ENCODE measurements at regions not wholly inside any gene's neighbourhood (a gene's known extent, or its start where the extent isn't known, plus 50 kb on each side); places are given as distances from the start of the nearest gene placed in this dataset.

DNA sequence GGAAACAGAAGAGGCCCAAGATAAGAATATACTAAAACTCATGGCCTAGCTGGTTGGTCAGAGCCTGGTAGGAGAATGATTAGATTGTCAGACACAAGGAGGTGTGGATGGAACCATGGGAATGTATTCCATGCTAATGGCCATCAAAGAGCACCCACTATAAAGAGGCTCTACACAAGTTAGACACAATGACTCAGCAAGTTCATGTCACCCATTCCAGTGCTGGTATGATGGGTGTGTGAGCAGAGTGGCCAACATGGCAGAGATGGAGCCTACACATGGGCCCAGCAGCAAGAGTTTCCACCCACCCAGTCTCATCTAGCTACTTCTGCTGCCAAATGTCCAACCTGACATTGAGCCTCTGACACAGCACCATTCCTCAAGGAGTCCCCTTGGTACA lies 97.5 kb upstream of the COG2 start:
- no peak for TF ChIP-seq SIN3A (IDR thresholded peaks at IDR 0.05; ENCODE audit: borderline replicate concordance, insufficient read depth, low read length)
- no peak for TF ChIP-seq FOXP2 (optimal IDR thresholded peaks at IDR 0.05; ENCODE audit: borderline replicate concordance, extremely low read depth, extremely low read length, insufficient read depth)

DNA sequence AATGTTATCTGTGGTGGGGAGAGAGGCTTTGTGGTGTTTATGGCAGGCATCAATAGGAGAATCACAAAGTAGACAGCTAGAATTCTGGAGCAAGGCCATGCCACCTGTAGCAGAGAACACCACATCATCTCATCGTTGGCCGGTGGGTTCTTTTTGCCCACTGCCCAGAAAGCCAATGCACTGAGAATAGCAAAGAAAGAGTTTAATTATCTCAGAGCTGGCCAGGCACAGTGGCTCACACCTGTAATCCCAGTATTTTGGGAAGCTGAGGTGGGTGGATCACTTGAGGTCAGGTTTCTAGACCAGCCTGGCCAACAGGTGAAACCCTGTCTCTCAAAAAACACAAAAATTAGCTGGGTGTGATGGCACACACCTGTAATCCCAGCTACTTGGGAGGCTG lies 99.2 kb upstream of the COG2 start:
- TF ChIP-seq POLR2AphosphoS5 (IDR thresholded peaks at IDR 0.05; ENCODE audit: low read depth, low read length) (no peak), TAF1 (IDR thresholded peaks at IDR 0.05; ENCODE audit: borderline replicate concordance, insufficient read depth, low read length) (no peak), FOXP2 (optimal IDR thresholded peaks at IDR 0.05; ENCODE audit: borderline replicate concordance, extremely low read depth, extremely low read length, insufficient read depth) (no peak), SIN3A (IDR thresholded peaks at IDR 0.05; ENCODE audit: borderline replicate concordance, insufficient read depth, low read length) (no peak)
- TF ChIP-seq, protein P1, sequence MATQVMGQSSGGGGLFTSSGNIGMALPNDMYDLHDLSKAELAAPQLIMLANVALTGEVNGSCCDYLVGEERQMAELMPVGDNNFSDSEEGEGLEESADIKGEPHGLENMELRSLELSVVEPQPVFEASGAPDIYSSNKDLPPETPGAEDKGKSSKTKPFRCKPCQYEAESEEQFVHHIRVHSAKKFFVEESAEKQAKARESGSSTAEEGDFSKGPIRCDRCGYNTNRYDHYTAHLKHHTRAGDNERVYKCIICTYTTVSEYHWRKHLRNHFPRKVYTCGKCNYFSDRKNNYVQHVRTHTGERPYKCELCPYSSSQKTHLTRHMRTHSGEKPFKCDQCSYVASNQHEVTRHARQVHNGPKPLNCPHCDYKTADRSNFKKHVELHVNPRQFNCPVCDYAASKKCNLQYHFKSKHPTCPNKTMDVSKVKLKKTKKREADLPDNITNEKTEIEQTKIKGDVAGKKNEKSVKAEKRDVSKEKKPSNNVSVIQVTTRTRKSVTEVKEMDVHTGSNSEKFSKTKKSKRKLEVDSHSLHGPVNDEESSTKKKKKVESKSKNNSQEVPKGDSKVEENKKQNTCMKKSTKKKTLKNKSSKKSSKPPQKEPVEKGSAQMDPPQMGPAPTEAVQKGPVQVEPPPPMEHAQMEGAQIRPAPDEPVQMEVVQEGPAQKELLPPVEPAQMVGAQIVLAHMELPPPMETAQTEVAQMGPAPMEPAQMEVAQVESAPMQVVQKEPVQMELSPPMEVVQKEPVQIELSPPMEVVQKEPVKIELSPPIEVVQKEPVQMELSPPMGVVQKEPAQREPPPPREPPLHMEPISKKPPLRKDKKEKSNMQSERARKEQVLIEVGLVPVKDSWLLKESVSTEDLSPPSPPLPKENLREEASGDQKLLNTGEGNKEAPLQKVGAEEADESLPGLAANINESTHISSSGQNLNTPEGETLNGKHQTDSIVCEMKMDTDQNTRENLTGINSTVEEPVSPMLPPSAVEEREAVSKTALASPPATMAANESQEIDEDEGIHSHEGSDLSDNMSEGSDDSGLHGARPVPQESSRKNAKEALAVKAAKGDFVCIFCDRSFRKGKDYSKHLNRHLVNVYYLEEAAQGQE (IDR thresholded peaks at IDR 0.05; ENCODE audit: insufficient read depth in 1 of 2, low read depth in 2 of 2, low read length in 2 of 2) = no peak

DNA sequence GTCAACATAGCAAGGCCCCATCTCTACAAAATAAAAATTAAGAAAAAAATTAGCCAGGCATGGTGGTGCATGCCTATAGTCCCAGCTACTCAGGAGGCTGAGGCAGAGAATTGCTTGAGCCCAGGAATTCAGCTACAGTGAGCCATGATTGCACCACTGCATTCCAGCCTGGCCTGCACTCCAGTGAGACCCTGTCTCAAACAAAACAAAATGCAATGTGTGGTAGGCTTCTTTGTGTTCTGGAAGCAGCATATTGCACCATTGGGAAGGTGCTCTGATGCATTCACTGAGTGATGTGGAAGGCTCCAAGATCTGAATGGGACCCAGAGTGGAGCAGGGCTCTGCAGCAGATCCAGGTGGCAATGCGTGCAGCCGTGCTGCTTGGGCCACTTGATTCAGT lies 99.6 kb upstream of the COG2 start:
- TF ChIP-seq TAF1 (IDR thresholded peaks at IDR 0.05; ENCODE audit: borderline replicate concordance, insufficient read depth, low read length) (no peak), SIN3A (IDR thresholded peaks at IDR 0.05; ENCODE audit: borderline replicate concordance, insufficient read depth, low read length) (no peak), POLR2AphosphoS5 (IDR thresholded peaks at IDR 0.05; ENCODE audit: low read depth, low read length) (no peak), FOXP2 (optimal IDR thresholded peaks at IDR 0.05; ENCODE audit: borderline replicate concordance, extremely low read depth, extremely low read length, insufficient read depth) (no peak)
- TF ChIP-seq, protein P1 (IDR thresholded peaks at IDR 0.05; ENCODE audit: insufficient read depth in 1 of 2, low read depth in 2 of 2, low read length in 2 of 2) = no peak

DNA sequence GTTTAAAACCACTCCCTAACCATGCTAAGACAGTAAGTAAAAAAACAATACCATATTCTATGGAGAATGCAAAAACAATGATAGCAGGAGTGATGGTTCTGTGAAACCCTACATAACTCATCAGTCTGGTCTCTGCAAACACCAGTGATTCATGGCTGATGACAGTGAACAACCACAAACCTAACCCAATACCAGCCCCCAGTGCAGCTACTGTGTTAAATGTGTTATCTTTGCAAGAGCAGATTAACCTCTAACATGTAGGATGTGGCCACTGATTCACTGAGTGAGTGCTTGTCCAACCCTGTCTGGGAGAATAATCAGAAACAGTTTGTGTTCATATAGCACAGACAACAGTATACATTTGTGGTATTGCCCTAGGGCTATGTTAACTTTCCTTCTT lies 100.2 kb upstream of the COG2 start:
- TF ChIP-seq SIN3A (IDR thresholded peaks at IDR 0.05; ENCODE audit: borderline replicate concordance, insufficient read depth, low read length) (no peak), POLR2AphosphoS5 (IDR thresholded peaks at IDR 0.05; ENCODE audit: low read depth, low read length) (no peak)
- TF ChIP-seq, protein P1 (IDR thresholded peaks at IDR 0.05; ENCODE audit: insufficient read depth in 1 of 2, low read depth in 2 of 2, low read length in 2 of 2) = no peak

DNA sequence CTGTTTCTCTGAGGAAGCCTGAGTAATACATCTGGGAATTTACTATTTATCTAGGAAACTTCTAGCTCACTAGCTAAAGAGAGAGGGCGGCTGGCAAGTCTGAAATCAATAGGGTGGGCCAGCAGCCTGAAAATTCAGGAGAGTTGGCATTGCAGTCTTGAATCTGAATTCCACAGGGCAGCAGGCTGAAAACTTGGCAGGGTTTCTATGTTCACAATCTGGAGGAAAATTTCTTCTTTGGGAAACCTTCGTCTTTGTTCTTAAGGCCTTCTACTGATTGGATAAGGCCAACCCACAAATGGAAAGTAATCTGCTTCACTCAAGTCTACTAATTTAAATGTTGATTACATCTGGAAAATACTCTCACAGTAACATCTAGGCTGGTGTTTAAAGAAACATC lies 101.0 kb upstream of the COG2 start:
- no peak for TF ChIP-seq TAF1 (IDR thresholded peaks at IDR 0.05; ENCODE audit: borderline replicate concordance, insufficient read depth, low read length)
- no peak for TF ChIP-seq POLR2AphosphoS5 (IDR thresholded peaks at IDR 0.05; ENCODE audit: low read depth, low read length)
- TF ChIP-seq, protein P1 (IDR thresholded peaks at IDR 0.05; ENCODE audit: insufficient read depth in 1 of 2, low read depth in 2 of 2, low read length in 2 of 2) = no peak
- no peak for TF ChIP-seq SIN3A (IDR thresholded peaks at IDR 0.05; ENCODE audit: borderline replicate concordance, insufficient read depth, low read length)
- TF ChIP-seq FOXP2 (optimal IDR thresholded peaks at IDR 0.05; ENCODE audit: borderline replicate concordance, extremely low read depth, extremely low read length, insufficient read depth) = no peak
